OCI-LY1 (cell line): ENCODE measurements at regions not wholly inside any gene's neighbourhood (a gene's known extent, or its start where the extent isn't known, plus 50 kb on each side); places are given as distances from the start of the nearest gene placed in this dataset.

Experiments
- EZH2 ChIP-seq: fragments of 200-600 bp; sonication (generic), shearing (Covaris generic); IDR thresholded peaks from 2 replicates; pipeline ENCODE4 v1.8.0; 2017; ENCODE audit warnings: borderline replicate concordance, mixed run types, mild to moderate bottlenecking, antibody characterized with exemption, low read length, moderate library complexity, mixed read lengths
- TF ChIP-seq, protein P1 (sequence below): fragments of 200-600 bp; sonication (generic), shearing (Covaris generic); IDR thresholded peaks from 2 replicates; pipeline ENCODE4 v1.5.1; 2017; ENCODE audit warnings: mild to moderate bottlenecking, antibody characterized with exemption, low read length, moderate library complexity, mixed read lengths

DNA sequence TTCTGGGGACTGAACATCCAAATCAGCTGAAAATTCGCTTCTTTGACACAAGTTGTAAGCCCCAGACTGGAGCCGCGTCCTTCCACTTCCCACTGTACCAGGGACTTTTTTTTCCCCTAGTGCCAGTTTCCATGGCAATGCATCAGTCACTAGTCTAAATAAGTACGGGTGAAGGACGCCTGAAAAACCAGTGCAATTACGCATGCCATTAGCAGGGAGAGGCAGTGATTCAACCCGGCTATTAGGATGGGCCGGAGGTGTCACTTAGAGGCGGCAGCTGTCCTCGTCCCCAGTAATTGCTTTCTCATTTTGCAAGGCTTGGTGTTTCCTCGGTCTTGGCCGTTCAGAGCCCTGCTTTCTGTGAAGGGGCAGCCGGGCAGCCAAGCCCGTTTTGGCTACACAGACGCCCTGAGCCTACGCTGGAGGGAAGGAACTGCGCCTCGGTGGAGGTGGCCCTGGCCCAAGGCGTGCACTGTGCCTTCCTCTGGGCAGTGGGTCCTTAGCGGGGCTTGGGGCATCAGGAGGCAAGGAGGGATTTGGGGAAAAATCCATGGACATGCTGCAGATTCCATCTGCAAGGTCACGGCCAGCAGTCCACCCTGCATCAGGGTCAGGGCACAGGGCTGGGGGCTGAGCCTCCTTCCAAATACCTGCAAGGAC is 319.7 kb downstream of the CTTN start:
- TF ChIP-seq, protein P1, sequence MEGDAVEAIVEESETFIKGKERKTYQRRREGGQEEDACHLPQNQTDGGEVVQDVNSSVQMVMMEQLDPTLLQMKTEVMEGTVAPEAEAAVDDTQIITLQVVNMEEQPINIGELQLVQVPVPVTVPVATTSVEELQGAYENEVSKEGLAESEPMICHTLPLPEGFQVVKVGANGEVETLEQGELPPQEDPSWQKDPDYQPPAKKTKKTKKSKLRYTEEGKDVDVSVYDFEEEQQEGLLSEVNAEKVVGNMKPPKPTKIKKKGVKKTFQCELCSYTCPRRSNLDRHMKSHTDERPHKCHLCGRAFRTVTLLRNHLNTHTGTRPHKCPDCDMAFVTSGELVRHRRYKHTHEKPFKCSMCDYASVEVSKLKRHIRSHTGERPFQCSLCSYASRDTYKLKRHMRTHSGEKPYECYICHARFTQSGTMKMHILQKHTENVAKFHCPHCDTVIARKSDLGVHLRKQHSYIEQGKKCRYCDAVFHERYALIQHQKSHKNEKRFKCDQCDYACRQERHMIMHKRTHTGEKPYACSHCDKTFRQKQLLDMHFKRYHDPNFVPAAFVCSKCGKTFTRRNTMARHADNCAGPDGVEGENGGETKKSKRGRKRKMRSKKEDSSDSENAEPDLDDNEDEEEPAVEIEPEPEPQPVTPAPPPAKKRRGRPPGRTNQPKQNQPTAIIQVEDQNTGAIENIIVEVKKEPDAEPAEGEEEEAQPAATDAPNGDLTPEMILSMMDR = no peak
- TF ChIP-seq EZH2 = no peak
